GM04504 (cell line): ENCODE measurements at regions not wholly inside any gene's neighbourhood (a gene's known extent, or its start where the extent isn't known, plus 50 kb on each side); places are given as distances from the start of the nearest gene placed in this dataset.
"Not testable (repeated sequence)": the region's sequence is repeated elsewhere in the genome, so short reads cannot be mapped to it uniquely, and the experiment has no call there.

Experiments used
- DNase-seq: peaks from one replicate; pipeline ENCODE4 v3.0.0-alpha.2; 2012; ENCODE audit warnings: low read depth

GRCh38 chr14:71432334-71433110 lies 499.7 kb upstream of the RGS6 start:
- DNase-seq, result no peak

GRCh38 chr14:71433303-71433702 lies 498.9 kb upstream of the RGS6 start:
- no peak for DNase-seq

GRCh38 chr14:71435641-71436040 lies 496.6 kb upstream of the RGS6 start:
- DNase-seq, result not testable (repeated sequence)

- no peak for DNase-seq
Observed at GRCh38 chr14:71437870-71438269, 494.4 kb upstream of the RGS6 start.

GRCh38 chr14:71438684-71439083 lies 493.5 kb upstream of the RGS6 start:
- DNase-seq, result peak; percentile 17

GRCh38 chr14:71441126-71441525 lies 491.1 kb upstream of the RGS6 start:
- DNase-seq, result no peak

- no peak for DNase-seq
Observed at GRCh38 chr14:71444030-71444822, 488.0 kb upstream of the RGS6 start.

- no peak for DNase-seq
Observed at GRCh38 chr14:71448431-71449315, 483.6 kb upstream of the RGS6 start.

GRCh38 chr14:71449316-71450055 lies 482.7 kb upstream of the RGS6 start:
- no peak for DNase-seq

GRCh38 chr14:71451501-71451900 lies 480.7 kb upstream of the RGS6 start:
- no peak for DNase-seq

GRCh38 chr14:71452539-71452938 lies 479.7 kb upstream of the RGS6 start:
- no peak for DNase-seq

GRCh38 chr14:71452987-71453386 lies 479.2 kb upstream of the RGS6 start:
- DNase-seq, result peak; percentile 23

- DNase-seq, result no peak
Observed at GRCh38 chr14:71454010-71454409, 478.2 kb upstream of the RGS6 start.

- no peak for DNase-seq
Observed at GRCh38 chr14:71454513-71455332, 477.5 kb upstream of the RGS6 start.

- DNase-seq, result no peak
Observed at GRCh38 chr14:71460091-71460490, 472.1 kb upstream of the RGS6 start.

- DNase-seq, result not testable (repeated sequence)
Observed at GRCh38 chr14:71461617-71462016, 470.6 kb upstream of the RGS6 start.

- no peak for DNase-seq
Observed at GRCh38 chr14:71463807-71464206, 468.4 kb upstream of the RGS6 start.

- no peak for DNase-seq
Observed at GRCh38 chr14:71464840-71465239, 467.4 kb upstream of the RGS6 start.

- no peak for DNase-seq
Observed at GRCh38 chr14:71465316-71465715, 466.9 kb upstream of the RGS6 start.

GRCh38 chr14:71466251-71466650 lies 466.0 kb upstream of the RGS6 start:
- DNase-seq, result no peak

GRCh38 chr14:71466946-71467345 lies 465.3 kb upstream of the RGS6 start:
- no peak for DNase-seq
